GM19238 (cell line): ENCODE measurements at regions not wholly inside any gene's neighbourhood (a gene's known extent, or its start where the extent isn't known, plus 50 kb on each side); places are given as distances from the start of the nearest gene placed in this dataset.

Experiments used
- DNase-seq: peaks from one replicate; pipeline ENCODE4 v3.0.0; 2011; ENCODE audit warnings: low spot score; ENCODE audit not compliant: insufficient read length

DNA sequence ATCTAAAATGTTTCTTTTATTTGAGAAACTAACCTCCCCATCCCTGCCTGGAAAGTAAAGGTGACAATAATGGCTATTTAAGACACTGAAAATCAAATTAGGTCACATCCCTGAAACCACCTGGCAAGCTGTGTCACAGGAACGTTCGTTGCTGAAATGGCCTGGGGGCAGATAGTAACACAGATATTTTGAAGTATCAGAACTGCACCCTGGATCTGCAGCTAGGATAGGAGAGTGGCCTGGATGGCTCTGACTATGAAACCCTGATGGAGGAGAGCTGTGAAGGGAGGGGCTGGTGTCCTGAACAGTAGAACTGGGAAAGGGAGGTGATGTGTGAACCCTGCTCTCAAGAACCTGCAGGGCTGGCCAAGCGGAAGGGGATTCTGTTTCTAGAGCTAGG lies 648.3 kb upstream of the CFAP20DC start:
- no peak for DNase-seq

DNA sequence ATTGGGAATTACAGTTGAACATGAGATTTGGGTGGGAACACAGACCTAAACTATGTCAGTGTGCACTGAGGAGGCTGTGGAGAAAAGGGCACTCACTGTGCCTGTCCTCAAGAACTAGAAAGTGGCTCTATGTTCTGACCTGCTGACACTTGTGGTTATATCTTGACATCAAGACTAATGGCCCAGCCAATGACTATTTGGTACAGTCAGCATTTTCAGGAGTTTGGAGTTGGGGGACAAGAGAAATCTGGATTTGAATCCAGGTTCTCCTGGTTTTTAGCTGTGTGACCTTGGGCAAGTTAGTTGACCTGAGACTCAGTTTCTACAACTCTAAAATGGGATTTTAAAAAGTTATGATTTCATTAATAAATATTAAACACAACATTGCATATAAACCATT lies 647.0 kb upstream of the CFAP20DC start:
- DNase-seq: no peak

DNA sequence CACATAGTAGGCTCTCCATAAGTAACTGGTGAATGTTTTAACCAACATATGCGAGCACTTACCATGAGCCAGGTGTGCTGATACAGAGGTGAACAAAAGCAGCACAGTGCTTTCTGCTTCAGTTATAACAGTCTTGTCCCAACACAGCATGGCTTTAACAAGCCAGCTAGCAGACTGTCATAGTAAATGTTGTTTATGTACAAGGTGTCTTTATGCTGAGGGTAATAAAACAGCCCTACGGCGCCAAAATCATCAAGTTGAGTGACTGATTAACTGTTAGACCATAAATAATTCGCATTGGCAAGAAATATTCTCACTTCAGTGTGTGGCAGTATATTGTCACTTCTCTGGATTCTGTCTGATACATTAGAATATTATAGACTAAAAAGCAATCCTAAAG lies 646.0 kb upstream of the CFAP20DC start:
- DNase-seq: no peak

DNA sequence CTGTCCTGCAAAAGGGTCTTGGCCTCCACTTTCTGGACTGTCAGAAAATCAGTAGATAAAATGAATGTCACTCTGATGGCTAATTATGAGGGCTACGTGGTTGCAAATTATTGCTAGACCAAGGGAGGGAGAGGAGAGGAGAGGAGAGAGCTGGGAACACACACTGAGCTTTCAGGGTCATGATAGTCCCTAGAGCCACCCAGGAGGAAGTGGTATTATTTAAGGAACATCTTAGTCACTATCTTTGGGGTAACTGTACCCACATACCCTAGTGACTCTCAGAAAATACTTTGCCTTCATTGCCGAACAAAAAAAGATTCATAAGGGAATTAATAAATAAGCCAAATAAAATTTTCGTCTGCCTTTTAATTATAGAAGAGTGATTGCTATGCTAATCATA lies 642.3 kb upstream of the CFAP20DC start:
- DNase-seq: no peak

DNA sequence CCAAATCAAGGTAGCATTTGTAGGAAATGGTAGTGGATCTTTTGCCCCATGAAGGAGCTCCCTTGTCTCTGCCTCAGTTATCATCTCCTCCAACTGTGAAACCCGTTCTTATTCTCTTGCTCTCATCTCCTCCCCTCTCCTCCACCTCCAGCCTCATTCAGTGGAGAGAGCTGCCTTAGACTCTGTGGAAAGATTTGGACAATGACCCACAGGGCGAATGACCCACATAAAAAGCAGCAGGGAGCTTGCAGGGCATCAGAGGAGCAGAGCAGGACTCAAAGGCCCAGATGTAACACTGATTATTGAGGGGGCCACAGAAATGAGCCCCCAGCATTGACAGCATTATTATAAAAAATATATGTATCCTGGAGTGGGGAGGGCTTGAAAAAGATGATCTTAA lies 641.1 kb upstream of the CFAP20DC start:
- DNase-seq: no peak

DNA sequence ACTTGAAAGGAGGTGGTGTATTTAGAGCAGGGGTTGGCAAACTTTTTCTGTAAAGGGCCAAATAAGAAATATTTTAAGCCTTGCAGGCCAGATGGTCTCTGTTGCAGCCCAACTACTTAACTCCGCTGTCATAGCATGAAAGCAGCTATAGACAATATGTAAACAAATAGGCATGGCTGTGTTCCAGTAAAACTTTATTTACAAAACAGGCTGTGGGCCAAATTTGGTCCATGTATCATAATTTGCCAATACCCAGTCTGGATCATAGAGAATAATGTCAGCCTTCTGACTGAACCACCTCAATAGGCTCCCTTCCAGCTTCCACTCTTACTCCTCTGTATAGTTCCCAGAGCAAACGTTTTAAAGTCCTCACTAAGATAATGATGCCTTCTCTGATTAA lies 638.8 kb upstream of the CFAP20DC start:
- no peak for DNase-seq

DNA sequence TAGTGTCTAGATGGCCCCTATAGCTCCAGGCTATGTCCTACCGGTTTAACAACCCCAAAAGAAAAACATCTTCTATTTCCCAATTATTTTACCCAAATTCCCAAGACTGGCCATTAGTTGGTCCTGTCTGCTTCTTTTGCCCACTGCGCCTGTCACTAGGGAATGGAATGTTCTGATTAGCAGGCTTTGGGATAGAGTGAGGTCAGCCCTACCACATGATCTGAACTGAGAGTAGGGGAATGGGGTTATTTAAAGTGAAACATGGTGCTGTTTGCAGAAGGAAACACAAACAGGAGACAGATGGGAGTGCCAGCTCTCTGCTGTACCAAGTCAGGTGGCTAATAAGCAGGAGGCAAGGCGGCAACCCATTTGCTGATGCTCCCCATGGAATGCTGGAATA lies 635.6 kb upstream of the CFAP20DC start:
- DNase-seq: no peak

DNA sequence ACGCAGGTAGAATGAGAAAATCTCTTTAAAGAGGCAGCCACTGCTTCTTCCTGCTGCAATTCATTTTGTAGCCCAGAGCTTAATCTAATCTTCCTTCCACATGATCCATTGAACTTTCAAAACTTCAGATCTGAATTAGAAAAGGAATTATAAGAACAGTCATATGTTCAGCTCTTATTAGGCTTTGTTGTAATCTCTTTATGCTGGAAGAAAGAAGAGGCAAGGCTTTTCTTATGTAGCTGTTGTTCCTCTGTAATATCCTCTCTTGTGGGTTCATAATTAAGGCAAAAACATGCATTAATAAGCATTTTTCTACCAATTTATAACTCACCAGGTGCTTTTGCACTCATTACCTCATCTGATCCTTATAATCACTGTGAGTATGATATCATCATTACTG lies 634.9 kb upstream of the CFAP20DC start:
- DNase-seq: no peak

DNA sequence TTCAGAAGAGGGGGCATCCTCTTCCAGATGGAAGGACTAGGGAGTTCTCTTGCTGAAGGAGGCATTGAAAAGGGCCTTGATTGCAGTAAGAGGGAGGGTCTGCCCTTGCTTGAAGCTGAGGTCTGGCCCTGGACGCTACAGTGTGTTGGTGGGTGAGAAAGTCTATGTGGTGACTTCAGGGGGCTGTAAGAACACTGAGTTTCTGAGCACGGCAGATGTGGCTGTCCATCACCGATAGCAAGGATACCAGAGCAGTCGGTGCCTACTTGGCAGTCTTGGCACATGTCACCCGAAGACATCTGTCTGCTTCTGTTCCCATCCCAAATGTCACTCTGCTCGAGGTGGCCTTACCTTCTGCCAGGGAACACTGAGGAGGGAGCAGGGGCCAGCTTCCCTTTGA lies 631.1 kb upstream of the CFAP20DC start:
- DNase-seq: no peak

DNA sequence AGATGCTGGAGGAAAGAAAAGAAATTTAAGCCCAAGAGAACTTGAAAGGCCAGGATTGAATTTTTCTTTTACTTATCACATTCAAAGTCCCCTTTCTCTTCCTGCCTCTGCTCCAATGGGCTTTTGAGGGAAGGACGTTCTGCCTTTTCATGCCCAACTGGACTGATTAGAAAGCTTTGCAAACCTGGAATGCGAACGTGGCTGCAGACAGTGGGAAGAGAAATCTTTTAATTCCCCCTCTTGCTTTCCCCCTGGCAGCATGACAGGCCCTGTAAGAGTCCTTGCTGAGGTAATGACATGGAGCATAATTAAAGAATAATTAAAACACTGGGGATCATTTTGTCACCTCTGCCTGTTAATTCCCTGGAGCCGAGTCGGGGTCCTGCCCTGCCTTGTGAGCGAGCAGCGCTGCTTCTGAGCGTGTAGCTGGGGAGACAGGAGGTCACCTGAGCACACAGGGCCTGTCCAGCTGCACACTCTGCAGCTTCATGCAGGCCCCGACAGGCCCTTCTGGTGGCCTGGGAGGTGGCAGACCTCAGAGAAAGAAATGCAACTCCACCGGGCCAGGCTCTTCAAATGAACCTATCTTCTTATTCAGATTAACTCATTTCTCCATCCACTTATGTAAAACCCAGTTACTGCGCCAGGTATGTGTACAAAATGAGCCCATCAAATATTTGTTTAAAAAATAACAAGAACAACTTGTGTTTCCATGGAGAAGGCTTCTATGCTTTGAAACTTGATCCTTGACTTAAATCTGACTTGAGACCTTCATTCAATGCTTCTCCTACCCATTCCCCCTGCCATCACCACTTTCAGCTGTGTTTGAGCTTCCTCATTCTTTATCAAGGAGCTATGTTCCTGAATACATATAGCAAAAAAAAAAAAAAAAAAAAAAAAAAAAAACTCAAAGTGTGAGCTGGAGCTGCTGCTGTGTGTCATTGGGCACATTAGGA lies 628.2 kb upstream of the CFAP20DC start:
- no peak for DNase-seq

DNA sequence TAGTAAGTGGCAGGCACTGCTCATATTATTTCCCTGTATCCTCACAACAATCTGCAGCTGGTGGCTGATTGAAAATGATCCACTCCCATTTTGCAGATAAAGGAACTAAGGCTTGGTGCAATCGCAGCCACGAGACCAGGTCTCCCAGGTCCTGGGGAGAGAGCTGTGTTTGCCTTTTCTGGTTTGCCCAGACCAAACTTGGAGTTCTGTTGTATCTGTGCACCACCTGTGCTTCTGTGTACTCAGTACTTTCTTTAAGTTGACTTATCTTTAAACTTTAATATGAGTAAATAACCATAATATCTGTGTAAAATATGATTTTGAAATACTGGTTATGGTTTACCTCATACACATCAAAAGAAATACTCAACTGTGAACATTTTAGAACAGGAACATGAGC lies 625.7 kb upstream of the CFAP20DC start:
- no peak for DNase-seq

DNA sequence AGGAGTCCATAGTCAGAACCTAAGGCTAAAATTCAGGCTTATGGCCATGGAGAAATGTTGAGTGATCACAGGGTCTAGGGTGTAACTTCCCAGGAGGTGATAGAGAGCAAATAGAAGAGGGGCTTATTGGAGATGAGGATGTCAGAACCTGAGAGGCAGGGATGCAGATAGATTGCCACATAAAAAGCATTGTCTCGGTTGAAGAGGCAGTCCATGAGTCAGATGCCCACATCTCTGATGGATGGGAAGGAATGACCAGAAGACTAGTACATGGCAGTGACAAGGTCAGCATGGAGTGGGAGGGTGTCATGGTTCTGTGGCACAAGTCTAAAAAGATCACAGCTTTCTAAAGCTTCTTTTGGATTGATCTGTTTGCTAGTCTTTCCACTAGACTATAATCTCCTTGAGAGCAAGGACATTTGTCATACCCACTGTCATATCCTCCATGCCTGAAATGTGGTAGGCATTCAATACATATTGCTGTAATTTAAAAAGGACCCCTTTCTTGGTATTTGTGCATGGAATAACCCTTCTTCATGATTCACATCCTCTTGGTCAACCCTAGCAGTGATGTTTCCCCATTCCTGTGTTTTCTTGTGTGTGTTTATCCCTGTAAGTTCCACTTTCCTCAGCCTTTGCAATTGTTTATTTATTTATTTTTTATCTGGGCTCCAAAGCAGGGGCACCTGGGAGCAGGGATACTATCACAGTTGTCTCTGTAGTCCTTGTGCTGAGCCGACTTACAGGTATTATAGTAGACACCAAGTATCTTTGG lies 613.4 kb upstream of the CFAP20DC start:
- no peak for DNase-seq

DNA sequence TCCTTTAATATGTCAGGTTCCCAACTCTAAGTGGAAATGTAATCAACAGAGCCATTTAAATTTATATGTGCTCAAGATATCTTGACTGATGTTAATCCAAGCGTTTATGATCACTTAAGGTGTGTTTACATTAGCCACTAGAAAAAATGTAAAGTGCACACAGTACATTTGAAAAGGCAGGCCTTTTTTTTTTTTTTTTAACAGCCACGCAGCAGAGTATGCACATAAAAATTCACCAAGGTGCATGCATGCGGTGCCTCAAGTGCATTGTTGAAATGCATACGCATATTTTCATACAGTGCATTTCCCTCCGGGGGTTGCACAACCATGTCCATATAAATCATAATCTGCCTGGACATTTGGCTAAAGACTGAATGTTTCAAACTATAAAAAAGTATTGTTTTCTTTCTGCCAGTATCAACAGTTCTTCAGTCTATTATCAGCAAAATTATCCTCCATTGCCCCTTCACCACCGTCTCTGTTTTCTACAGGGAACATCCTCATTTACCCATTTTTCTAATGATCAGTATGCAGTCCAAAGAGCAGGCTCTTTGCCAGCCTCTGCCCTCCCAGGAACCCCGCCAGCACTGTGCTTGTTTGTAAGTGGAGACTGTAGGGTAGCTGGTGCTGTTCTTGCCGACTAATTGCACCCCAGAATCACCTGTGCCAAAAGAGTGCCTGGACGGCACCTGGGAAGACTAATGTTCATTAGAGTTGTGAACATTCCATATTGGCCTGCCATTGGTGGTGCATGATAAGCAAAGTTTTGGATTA lies 611.2 kb upstream of the CFAP20DC start:
- DNase-seq: no peak

DNA sequence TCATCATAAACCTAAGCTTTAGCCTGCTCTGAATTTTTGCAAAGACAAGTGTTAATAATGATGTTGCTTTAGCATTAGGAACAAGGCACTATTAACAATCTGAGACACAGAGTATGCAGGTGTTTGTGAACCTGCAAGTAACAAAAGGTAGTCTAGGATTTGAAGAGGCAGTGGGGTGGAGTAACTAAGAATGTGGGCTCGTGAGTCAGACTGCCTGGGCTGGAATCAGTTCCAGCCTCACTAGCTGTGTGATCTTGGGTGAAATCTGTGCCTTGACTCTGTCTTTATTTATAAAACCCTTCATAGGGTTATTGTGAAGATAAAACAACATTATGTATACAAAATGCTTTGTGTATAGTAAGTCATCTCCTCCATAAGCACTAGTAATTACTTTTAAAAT lies 610.6 kb upstream of the CFAP20DC start:
- DNase-seq: no peak

DNA sequence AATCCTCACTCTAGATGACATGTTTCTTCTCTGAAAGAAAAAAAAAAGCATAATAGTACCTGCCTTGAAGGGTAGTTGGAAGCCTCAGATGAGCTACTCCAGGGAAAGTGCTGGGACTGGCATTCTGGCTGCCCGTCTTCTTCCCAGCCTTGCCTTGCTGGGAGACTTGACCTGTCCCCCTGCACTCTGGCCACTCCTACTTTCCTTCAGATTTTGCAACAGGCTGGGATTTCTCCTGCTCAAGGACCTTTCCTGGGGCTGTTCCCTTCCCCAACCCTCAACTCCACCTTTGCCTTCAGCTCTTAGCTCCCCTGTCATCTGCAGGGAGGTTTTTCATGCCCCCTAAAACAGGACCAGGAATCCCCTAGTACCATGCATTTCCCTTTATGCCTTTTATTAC lies 609.9 kb upstream of the CFAP20DC start:
- DNase-seq: no peak

DNA sequence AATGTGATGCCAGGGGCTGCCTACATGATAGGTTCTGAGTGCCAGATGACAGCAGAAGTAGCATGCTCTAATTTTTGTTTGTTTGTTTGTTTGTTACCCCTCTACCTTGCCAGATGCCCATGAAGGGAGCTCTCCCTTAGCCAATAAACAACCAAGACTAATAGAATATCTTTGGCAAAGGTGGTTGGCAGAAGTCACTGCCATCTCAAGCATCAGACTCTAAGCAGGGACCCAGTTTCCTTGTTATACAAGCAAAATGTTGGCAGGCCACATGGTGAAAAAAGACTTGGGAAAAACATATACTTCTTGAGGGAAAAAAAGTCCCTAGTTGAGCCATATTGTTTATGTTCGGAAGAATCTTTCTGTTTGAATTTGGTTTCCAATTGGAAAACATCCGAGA lies 609.0 kb upstream of the CFAP20DC start:
- no peak for DNase-seq

DNA sequence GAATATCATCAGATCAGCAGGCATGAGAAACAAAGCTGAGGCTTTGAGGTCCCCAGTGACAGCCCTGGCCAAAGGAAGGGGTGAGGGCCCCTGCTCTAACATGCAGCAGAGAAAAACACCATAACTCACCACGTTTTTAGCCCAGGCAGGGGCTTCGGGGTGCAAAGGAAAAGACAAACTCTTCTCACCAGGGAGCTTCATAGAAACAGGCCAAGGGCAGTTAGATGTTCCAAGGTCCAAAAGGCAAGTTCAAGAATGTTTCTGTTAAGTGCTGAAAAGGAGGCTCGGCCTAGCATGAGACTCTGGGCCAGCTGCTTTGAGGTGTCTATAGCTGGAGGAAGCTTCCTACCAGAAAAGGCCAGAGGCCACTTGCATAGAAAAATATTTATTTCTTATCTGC lies 608.4 kb upstream of the CFAP20DC start:
- DNase-seq: no peak

DNA sequence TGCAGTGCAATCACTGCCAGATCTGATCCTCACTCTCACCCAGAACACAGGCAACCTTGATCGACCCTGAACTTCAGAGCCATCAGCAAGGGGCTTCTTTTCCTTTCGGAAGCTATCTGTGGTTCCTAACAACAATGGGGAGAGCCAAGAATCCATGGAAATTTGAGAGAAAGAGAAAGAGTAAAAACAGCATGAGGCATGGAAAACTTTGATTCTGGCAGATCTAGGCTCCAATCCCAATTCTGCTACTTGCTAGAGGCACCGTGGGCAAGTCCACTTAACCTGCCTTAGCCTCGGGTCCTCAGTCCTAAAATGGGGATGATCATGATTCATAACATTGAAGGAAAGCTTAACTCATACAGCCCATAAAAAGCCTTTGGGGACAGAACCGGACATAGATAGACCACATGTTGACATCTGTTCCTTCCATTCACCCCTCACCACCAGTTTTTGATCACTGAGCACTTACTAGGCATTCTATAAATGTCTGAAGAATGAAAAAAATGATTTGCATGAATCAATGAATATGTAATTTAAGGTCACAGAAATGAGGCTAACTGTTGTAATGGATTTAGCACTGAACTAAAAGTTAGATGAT lies 605.7 kb upstream of the CFAP20DC start:
- no peak for DNase-seq

DNA sequence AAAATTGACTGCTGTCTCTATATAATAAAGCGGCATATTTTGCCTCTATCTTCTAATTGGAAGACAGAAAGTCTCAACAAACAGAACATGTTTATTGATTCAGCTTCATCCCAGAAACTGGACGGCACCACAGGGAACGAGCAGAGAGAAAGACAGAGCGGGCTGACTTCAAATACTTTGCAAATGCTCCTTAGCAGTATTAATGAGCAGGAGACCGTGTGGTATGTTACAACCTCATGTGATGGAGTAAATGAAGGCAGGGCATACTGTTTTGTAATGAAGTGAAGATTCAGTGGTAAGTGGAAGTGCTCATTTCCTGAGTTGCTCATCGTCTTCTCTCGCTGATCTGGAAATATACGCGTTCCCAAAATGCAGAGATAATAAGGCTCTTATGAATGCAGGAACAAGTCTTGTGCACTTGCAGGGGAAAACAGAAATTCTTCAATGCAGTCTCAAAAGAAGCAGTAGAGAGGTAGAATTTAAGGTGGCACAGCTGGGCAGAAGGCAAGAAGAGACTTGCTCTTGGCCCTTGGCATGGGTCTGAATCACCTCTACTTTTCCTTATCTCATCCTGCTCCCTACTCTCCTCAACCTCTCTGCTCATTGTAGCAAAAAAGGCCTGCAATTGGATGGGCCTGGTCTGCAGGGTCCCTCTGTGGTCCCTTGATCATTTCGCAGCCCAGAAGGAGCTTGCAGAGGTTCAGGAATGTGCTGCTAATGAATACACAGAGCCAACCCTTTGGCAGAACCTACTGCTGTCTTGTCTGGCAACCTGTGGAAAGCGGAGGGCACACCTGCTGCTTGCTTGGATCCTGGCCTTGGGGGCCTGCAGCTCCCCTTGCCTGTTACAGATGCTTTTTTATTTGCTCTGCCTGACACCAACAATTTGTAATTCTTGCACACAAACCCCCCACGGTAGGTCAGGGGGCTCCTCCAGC lies 604.9 kb upstream of the CFAP20DC start:
- DNase-seq: no peak

DNA sequence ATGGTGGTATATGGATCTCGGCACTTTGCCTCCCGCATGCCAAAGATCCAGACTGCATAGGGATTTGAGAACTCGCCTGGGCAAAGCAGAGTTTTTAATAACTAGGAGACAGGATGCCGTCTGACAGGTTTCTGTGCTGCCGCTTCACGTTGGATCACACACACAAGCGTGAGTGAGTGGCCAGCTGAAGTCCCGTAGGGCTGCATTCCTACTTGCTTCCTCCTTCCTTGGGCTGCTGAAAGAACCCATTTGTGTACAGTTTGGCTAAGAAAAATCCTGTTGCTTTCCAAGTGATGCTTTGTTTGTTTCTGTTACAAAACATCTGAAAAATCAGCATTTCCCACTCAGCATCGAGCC lies 604.3 kb upstream of the CFAP20DC start:
- no peak for DNase-seq
